ENCODE measurements at regions not wholly inside any gene's neighbourhood (a gene's known extent, or its start where the extent isn't known, plus 50 kb on each side); places are given as distances from the start of the nearest gene placed in this dataset.

GRCh38 chr17:72580321-72581127 is 459.7 kb downstream of the SOX9 start:
- no peak overlapping the region for H3K4me3 ChIP-seq (ENCODE audit: low read depth, low read length)
- H3K9ac ChIP-seq (ENCODE audit: low read length): no peak overlapping the region
- H3K4me1 ChIP-seq (ENCODE audit: control insufficient read depth, insufficient read depth, low read length): peaks cover 17% of the 10 kb centered on the region
- H3K27me3 ChIP-seq (ENCODE audit: control insufficient read depth, insufficient read depth, low read length): peaks cover 10% of the 10 kb centered on the region; the same call in 1 of the 2 replicates
- no peaks in the 10 kb centered on the region for H3K36me3 ChIP-seq (ENCODE audit: control insufficient read depth, insufficient read depth, low read length)
- no peaks in the 10 kb centered on the region for H3K9me3 ChIP-seq (ENCODE audit: control insufficient read depth, insufficient read depth, low read depth, low read length)
- no peak overlapping the region for H3K27ac ChIP-seq (ENCODE audit: low read depth, low read length)

- Histone ChIP-seq H3K4me1 (ENCODE audit: control insufficient read depth, insufficient read depth, low read length) (peaks cover 14% of the 10 kb centered on the region), H3K9ac (ENCODE audit: low read length) (no peak overlapping the region)
Measured at GRCh38 chr17:72587156-72587555, 466.3 kb downstream of the SOX9 start.

GRCh38 chr17:72587773-72588511 is 467.1 kb downstream of the SOX9 start:
- Histone ChIP-seq H3K27ac (ENCODE audit: low read depth, low read length) (no peak overlapping the region), H3K9me3 (ENCODE audit: control insufficient read depth, insufficient read depth, low read depth, low read length) (no peaks in the 10 kb centered on the region), H3K4me3 (ENCODE audit: low read depth, low read length) (no peak overlapping the region), H3K27me3 (ENCODE audit: control insufficient read depth, insufficient read depth, low read length) (peaks cover 40% of the 10 kb centered on the region), H3K4me1 (ENCODE audit: control insufficient read depth, insufficient read depth, low read length) (peaks cover 14% of the 10 kb centered on the region), H3K9ac (ENCODE audit: low read length) (no peak overlapping the region), H3K36me3 (ENCODE audit: control insufficient read depth, insufficient read depth, low read length) (no peaks in the 10 kb centered on the region)

More at GRCh38 chr17:72587156-72587555, 466.3 kb downstream of the SOX9 start:
- Histone ChIP-seq H3K36me3 (ENCODE audit: control insufficient read depth, insufficient read depth, low read length) (no peaks in the 10 kb centered on the region), H3K4me3 (ENCODE audit: low read depth, low read length) (no peak overlapping the region), H3K27me3 (ENCODE audit: control insufficient read depth, insufficient read depth, low read length) (peaks cover 36% of the 10 kb centered on the region), H3K9me3 (ENCODE audit: control insufficient read depth, insufficient read depth, low read depth, low read length) (no peaks in the 10 kb centered on the region), H3K27ac (ENCODE audit: low read depth, low read length) (no peak overlapping the region)

GRCh38 chr17:72588561-72588960 is 467.7 kb downstream of the SOX9 start:
- H3K27ac ChIP-seq (ENCODE audit: low read depth, low read length): no peak overlapping the region

GRCh38 chr17:72588961-72589360 is 468.1 kb downstream of the SOX9 start:
- H3K9me3 ChIP-seq (ENCODE audit: control insufficient read depth, insufficient read depth, low read depth, low read length): no peaks in the 10 kb centered on the region
- H3K36me3 ChIP-seq (ENCODE audit: control insufficient read depth, insufficient read depth, low read length): no peaks in the 10 kb centered on the region
- H3K4me3 ChIP-seq (ENCODE audit: low read depth, low read length): no peak overlapping the region
- no peak overlapping the region for H3K27ac ChIP-seq (ENCODE audit: low read depth, low read length)
- H3K9ac ChIP-seq (ENCODE audit: low read length): no peak overlapping the region
- peaks cover 40% of the 10 kb centered on the region for H3K27me3 ChIP-seq (ENCODE audit: control insufficient read depth, insufficient read depth, low read length)
- peaks cover 14% of the 10 kb centered on the region for H3K4me1 ChIP-seq (ENCODE audit: control insufficient read depth, insufficient read depth, low read length)

More at GRCh38 chr17:72588561-72588960, 467.7 kb downstream of the SOX9 start:
- Histone ChIP-seq H3K9ac (ENCODE audit: low read length) (no peak overlapping the region), H3K36me3 (ENCODE audit: control insufficient read depth, insufficient read depth, low read length) (no peaks in the 10 kb centered on the region), H3K9me3 (ENCODE audit: control insufficient read depth, insufficient read depth, low read depth, low read length) (no peaks in the 10 kb centered on the region), H3K27me3 (ENCODE audit: control insufficient read depth, insufficient read depth, low read length) (peaks cover 40% of the 10 kb centered on the region), H3K4me1 (ENCODE audit: control insufficient read depth, insufficient read depth, low read length) (peaks cover 14% of the 10 kb centered on the region), H3K4me3 (ENCODE audit: low read depth, low read length) (no peak overlapping the region)

GRCh38 chr17:72590382-72590781 is 469.6 kb downstream of the SOX9 start:
- H3K4me3 ChIP-seq (ENCODE audit: low read depth, low read length): no peak overlapping the region
- peaks cover 14% of the 10 kb centered on the region for H3K4me1 ChIP-seq (ENCODE audit: control insufficient read depth, insufficient read depth, low read length)

GRCh38 chr17:72590882-72591281 is 470.1 kb downstream of the SOX9 start:
- Histone ChIP-seq H3K4me3 (ENCODE audit: low read depth, low read length) (peak overlapping the region; percentile 64), H3K9ac (ENCODE audit: low read length) (no peak overlapping the region), H3K36me3 (ENCODE audit: control insufficient read depth, insufficient read depth, low read length) (no peaks in the 10 kb centered on the region)

More at GRCh38 chr17:72590382-72590781, 469.6 kb downstream of the SOX9 start:
- no peaks in the 10 kb centered on the region for H3K36me3 ChIP-seq (ENCODE audit: control insufficient read depth, insufficient read depth, low read length)
- peaks cover 40% of the 10 kb centered on the region for H3K27me3 ChIP-seq (ENCODE audit: control insufficient read depth, insufficient read depth, low read length)
- no peak overlapping the region for H3K27ac ChIP-seq (ENCODE audit: low read depth, low read length)
- no peak overlapping the region for H3K9ac ChIP-seq (ENCODE audit: low read length)
- no peaks in the 10 kb centered on the region for H3K9me3 ChIP-seq (ENCODE audit: control insufficient read depth, insufficient read depth, low read depth, low read length)

GRCh38 chr17:72591289-72592241 is 470.7 kb downstream of the SOX9 start:
- H3K9me3 ChIP-seq (ENCODE audit: control insufficient read depth, insufficient read depth, low read depth, low read length): no peaks in the 10 kb centered on the region
- H3K27ac ChIP-seq (ENCODE audit: low read depth, low read length): no peak overlapping the region
- no peaks in the 10 kb centered on the region for H3K36me3 ChIP-seq (ENCODE audit: control insufficient read depth, insufficient read depth, low read length)
- peaks cover 40% of the 10 kb centered on the region for H3K27me3 ChIP-seq (ENCODE audit: control insufficient read depth, insufficient read depth, low read length)
- peak overlapping the region; percentile 9 for H3K9ac ChIP-seq (ENCODE audit: low read length)
- peak overlapping the region; percentile 64 for H3K4me3 ChIP-seq (ENCODE audit: low read depth, low read length)
- peaks cover 14% of the 10 kb centered on the region for H3K4me1 ChIP-seq (ENCODE audit: control insufficient read depth, insufficient read depth, low read length)

More at GRCh38 chr17:72590882-72591281, 470.1 kb downstream of the SOX9 start:
- H3K27me3 ChIP-seq (ENCODE audit: control insufficient read depth, insufficient read depth, low read length): peaks cover 40% of the 10 kb centered on the region
- no peaks in the 10 kb centered on the region for H3K9me3 ChIP-seq (ENCODE audit: control insufficient read depth, insufficient read depth, low read depth, low read length)
- H3K27ac ChIP-seq (ENCODE audit: low read depth, low read length): no peak overlapping the region
- peaks cover 14% of the 10 kb centered on the region for H3K4me1 ChIP-seq (ENCODE audit: control insufficient read depth, insufficient read depth, low read length)

- peaks cover 40% of the 10 kb centered on the region for H3K27me3 ChIP-seq (ENCODE audit: control insufficient read depth, insufficient read depth, low read length)
- H3K4me1 ChIP-seq (ENCODE audit: control insufficient read depth, insufficient read depth, low read length): peaks cover 12% of the 10 kb centered on the region
- H3K9me3 ChIP-seq (ENCODE audit: control insufficient read depth, insufficient read depth, low read depth, low read length): no peaks in the 10 kb centered on the region
- H3K4me3 ChIP-seq (ENCODE audit: low read depth, low read length): peak overlapping the region; percentile 64
- no peaks in the 10 kb centered on the region for H3K36me3 ChIP-seq (ENCODE audit: control insufficient read depth, insufficient read depth, low read length)
- H3K9ac ChIP-seq (ENCODE audit: low read length): peak overlapping the region; percentile 9
- no peak overlapping the region for H3K27ac ChIP-seq (ENCODE audit: low read depth, low read length)
Measured at GRCh38 chr17:72592242-72592966, 471.6 kb downstream of the SOX9 start.

GRCh38 chr17:72592967-72593325 is 472.1 kb downstream of the SOX9 start:
- Histone ChIP-seq H3K9ac (ENCODE audit: low read length) (no peak overlapping the region), H3K27me3 (ENCODE audit: control insufficient read depth, insufficient read depth, low read length) (peaks cover 40% of the 10 kb centered on the region), H3K4me3 (ENCODE audit: low read depth, low read length) (no peak overlapping the region), H3K36me3 (ENCODE audit: control insufficient read depth, insufficient read depth, low read length) (no peaks in the 10 kb centered on the region), H3K27ac (ENCODE audit: low read depth, low read length) (no peak overlapping the region), H3K4me1 (ENCODE audit: control insufficient read depth, insufficient read depth, low read length) (peaks cover 7% of the 10 kb centered on the region), H3K9me3 (ENCODE audit: control insufficient read depth, insufficient read depth, low read depth, low read length) (no peaks in the 10 kb centered on the region)

Measured in HUES6 (cell line).